GM18861 (cell line): ENCODE measurements at regions not wholly inside any gene's neighbourhood (a gene's known extent, or its start where the extent isn't known, plus 50 kb on each side); places are given as distances from the start of the nearest gene placed in this dataset.
"Not testable (repeated sequence)": the region's sequence is repeated elsewhere in the genome, so short reads cannot be mapped to it uniquely, and the experiment has no call there.

Experiments
- ATAC-seq: cut with Tn5 transposase; IDR thresholded peaks from one replicate; pipeline ENCODE4 v1.9.1; 2021; ENCODE audit not compliant: unreplicated experiment

DNA sequence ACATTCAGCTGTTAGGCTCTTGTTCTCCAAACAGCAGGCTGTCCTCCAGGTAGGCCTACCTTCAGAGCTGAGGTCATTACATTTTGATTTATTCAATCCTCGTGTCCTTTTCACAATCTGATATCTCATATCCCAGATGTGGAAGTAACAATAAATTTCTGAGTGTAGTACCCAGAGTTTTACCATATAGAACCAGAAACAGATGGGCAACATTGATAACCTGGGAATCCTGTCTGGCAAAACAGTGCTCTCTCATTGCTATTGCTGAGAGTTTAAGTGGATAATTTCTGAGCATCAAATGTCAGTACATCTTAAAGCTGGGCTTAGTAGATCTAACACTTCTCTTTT, 1007.8 kb downstream of the REEP3 start:
- ATAC-seq = no peak

DNA sequence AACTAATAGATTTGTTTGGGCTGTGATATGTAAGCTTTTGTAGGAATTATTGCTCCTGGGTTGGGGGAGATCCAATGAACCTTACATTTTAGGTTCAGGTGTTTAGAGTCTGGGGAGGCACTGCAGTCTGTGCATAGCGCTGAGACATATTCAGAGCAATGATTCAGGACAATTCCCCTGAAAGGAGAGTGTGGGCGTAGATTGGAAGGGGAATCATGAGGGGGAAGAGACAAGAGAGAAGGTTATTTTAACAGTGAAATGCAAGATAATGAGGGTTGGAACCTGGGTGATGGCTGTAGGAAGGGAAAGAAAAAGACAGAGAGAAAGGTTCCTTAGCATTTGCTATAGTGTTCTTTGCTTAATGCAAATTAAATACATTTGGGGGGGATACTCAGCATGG, 1013.4 kb downstream of the REEP3 start:
- no peak for ATAC-seq

DNA sequence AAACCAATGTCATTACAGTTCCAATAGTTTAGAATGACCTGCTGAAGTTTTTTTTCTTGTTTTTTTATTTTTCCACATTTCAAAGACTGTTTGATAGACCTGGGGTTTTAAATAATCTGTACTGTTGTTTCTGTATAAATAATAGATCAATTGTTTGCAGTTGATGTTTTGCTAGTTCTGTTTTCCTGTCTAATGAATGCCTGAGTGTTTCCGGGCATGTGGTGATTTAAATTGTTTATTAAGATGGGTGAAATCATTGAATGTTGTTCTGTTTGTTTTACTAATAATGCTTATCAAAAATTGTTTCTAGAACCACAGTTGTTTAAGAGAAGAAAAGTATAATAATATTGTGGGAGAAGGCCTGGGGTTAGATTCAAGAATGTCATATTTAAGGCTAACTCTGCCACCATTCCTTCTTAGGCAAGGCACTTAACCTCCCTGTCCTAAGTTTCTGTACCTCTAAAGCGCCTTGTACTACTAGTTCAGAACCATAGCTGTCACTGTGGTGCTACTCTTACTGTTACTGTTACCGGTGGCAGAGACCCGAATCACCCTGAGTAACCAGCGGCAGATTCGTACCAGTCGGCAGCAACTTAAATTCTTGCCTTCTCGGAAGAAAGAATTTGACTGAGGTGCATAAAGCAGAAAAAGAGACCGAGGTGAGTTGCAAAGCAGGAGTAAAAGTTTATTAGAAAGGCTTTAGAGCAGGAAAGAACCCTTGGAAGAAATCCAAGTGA, 1014.1 kb downstream of the REEP3 start:
- ATAC-seq = no peak

DNA sequence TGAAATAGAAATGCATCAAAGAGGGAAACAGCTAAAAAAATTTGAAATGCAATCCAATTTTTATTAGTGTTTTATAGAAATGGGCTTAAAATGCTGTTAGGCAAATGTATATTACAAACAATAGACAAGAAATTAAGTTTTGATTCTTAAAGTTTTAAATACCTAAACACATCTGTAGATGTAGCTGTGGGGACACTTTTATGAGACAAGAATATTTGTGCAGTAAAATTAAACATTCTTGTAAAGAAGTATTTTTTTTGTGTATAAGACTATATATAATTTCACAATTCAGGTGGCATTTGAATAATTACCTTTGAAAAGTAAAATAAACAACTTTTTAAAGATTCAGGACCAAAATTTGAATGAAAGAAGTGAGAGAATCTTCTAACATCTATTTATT, 1015.9 kb downstream of the REEP3 start:
- no peak for ATAC-seq

DNA sequence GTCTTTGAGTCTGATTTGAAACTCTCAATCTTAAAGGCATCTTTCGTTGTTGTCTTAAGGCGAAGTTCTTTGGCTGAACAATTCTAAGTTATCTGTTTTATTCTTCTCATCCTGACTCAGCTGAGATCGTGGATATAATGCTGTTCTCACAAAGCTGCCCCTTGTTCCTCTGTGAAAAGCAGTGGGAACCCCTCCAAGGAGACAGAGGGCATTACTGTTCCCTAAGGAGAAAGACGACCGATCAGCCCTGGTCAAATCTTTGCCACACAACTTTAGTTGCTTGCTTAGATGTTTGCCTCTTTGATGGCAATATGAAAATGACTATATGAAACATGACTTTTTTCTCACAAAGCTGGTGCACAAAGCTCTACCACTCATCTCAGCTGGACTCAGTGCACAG, 1016.7 kb downstream of the REEP3 start:
- no peak for ATAC-seq

DNA sequence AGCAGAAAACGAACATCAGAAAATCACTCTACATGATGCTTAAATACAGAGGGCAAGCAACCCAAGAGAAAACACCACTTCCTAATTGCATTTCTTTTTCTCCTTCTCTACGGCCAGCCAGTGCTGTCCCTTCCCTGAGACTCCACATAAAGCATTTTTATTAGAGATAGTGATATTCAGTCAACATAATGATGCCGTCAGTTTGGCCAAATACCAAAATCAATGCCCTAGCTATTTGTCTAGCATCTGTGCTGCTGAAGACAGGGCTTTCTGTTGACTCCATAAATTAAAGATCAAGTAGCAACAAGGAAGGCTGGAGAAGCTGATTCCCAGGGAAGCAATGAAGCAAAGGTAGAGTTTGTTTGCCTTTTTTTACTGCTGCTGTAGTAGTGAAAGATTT, 1024.9 kb downstream of the REEP3 start:
- ATAC-seq = no peak

DNA sequence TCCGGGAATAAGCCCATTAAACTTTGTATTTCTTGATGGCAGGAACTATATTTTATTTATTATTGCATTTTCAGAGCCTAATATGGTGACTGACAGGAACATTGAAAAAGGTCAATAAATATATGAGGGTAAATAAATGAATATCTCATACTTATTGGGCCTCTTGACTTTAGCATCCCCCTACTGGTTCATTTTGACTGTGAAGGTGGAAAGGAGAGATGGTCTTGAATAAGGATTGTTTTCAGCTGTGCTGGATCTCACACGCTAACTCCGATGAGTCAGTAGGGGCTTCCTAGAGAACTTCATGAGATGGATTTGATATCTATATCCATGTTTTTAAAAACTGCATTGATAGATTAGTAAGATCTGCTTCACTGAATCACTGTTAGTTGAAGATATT, 1026.0 kb downstream of the REEP3 start:
- ATAC-seq = no peak

DNA sequence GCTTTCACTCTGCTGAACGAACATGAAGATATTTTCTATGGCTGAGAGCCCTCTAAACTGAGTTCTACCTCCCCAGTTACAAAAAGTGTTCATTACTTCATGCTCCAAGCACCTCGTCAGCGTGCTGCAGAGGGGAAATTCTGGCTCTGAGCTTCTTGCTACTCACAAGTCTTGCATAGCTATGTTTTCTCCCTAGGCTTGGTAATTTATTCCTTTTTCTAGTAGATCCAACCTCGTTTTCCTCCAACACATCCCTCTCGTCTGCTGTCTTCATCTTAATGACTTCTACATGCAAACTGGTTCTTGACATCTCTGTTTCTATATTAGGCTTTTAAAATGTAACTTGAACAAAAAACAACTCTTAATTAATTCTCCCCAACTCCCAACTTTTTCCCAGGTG, 1034.5 kb downstream of the REEP3 start:
- ATAC-seq = no peak

DNA sequence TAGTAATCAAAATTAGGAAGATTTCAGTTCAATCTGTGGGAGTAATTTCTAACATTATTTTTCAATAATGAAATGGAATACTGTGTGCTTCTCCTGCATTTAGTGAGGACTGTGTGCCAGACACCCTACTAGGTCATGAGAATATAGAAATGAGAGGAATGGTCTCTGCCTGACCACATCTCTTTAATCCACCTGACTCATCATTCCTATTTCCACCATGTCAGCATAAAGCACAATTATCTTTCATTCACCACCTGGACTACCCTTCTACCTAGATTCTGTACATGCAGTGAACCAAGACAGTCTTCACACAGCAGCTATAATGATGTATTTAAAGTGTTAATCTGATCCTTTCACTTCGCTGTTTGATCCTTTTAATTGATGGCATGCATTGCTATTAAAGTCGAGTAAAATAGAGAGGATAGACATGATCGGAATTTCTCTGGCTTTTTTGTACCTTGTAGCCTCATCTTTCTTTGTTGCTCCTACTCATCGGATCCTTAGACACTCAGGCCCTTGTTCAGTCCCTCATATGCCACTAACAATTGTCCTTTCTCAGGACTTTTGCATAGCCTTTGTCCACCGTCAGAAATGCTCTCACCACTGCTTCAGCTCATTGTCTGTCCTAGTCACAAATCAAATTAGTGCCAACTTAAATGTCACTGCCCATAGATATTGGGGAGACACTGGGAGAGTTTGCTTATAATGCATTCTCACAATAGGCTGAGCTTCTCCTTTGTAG, 1037.1 kb downstream of the REEP3 start:
- no peak for ATAC-seq

DNA sequence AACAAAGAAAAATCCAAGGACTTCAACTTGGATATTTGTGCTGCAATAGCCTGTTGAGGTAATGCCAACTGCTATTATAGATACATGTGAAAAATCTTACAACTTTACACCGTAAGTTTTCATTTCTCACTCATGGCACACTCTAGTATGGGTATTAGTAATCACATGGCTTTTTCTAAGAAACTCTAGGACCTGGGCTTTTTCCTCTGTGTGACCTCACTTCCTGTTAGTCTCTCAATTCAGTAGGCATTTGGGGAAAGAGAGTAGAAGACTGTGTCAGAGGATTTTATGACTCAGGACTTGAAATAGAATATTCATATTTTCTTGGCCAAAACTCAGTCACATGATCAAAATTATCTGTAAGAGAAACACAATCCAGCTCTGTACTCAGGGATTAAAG, 1049.9 kb downstream of the REEP3 start:
- no peak for ATAC-seq

DNA sequence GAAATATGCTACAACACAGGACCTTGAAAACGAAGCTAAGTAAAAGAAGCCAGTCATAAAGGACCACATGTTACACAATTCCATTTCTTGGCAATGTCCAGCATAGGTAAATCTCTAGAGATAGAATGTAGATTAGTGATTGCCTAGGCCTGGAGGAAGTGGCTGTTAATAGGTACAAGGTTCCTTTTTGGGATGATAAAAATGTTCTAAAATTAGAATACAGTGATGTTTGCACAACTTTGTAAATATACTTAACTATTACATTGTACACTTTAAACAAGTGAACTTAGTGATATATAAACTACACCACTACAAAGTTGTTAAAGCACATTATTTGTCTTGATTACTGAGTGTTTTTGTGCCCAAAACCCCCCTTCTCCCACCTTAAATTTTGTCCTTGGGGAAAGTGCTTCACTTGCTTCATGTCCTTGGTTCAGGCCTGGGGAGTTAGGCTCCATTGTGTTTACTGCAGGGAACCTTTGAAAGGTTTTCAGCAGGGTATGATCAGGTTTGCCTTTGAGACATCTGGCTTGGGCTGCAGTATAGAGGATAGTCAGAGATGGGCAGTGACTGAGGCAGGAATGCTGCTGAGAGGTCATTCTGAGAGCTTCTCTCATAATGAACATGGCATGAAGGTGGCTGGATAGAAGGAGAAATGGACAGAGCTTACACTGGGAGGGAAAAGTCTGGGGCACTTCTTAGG, 1052.6 kb downstream of the REEP3 start:
- ATAC-seq = no peak

DNA sequence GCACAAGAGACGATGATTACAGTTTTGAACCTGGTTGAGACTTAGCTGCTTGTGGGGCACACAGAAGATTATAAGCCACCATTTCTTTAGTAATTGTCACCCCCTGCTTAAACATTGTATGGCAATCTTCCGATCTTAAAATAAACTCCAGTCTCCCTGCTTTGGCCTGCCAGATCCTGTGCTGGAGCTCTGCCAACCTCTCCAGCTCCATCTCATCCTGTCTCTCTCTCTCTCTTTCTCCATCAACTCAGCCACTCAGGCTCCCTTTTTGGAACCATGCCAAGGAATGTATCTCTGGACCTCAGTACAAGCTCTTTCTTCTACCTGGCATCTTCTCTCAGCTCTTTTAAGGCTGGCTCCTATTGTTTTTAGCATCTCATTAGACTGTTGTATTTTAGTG, 1053.2 kb downstream of the REEP3 start:
- ATAC-seq = no peak

DNA sequence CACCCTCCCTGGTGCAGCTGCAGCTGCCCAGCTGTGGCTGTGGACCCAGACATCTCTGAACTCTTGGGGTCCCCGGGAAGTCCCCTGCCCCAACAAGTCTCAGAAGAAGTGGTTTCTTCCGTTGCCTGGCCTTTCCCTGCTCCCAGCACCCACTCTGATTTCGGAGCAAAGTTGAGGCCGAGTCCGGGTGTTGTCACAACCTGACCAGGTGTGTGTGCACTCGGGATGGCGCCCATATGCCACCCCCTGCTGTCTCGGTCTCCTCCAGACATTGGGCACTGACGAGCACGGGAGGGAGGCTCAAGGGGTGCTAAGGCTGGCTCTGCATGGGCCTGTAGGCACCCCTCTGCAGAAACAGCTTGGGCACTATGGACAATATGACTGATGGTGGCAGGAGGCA, 1055.3 kb downstream of the REEP3 start:
- ATAC-seq = no peak

DNA sequence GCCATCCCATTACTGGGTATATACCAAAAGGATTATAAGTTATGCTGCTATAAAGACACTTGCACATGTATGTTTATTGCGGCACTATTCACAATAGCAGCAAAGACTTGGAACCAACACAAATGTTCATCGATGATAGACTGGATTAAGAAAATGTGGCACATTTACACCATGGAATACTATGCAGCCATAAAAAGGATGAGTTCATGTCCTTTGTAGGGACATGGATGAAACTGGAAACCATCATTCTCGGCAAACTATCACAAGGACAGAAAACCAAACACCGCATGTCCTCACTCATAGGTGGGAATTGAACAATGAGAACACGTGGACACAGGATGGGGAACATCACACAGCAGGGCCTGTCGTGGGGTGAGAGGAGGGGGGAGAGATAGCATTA, 1057.6 kb downstream of the REEP3 start:
- not testable (repeated sequence) for ATAC-seq

DNA sequence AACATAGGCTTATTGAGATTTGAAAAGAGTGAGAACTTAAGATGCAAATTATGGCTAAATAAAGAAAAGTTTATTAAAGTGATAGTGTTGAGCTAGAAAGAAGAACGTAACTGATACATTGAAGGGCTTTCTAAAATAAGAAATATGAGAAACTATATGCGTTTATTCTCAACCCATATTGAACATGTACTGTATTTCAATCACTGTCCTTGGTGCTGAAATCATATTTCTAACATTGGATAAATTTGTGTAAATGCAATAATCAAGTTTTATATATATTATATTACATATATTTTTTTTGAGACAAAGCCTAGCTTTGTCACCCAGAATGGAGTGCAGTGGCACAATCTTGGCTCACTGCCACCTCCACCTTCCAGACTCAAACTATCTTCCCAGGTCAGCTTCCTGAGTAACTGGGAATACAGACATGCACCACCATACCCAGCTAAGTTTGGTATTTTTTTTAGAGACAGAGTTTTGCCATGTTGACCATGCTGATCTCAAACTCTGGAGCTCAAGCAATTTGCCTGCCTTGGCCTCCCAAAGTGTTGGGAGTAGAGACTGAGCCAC, 1065.8 kb downstream of the REEP3 start:
- ATAC-seq = no peak

DNA sequence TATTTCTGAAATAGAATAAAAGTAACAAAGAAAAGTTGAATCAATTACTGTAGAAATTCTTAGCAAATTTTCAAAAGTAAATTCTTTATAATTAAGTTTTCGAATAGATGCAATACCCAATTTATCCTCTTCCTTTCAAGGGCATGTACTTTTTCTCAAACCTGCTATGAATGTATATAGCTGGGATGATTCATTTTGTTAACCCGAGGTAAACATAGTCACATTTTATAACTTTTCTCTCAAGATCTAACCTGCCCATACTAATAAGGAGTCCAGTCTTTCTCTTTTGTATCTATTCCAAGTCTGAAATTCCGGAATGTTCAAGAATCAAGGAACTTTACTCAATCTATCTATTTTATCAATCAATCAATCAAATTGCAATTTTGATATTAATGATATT, 1072.9 kb downstream of the REEP3 start:
- ATAC-seq = no peak

DNA sequence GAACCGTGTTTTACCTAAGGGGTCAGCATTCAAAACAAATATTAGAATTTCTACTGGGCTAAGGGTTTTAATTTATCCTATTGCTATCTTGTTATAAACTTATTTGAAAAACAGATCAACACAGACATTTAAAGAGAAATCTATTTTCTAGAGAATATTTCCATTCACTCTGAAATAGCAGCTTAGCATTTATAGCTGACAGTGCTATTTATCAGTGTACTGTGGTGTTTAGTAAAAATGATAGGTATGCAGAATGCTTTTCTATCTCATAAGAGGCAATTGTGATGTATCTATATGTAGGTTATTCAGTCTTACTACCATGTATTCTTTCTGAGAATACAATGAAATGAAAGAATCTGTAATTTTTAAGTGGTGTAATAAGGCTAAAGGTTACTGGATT, 1077.4 kb downstream of the REEP3 start:
- ATAC-seq = no peak

DNA sequence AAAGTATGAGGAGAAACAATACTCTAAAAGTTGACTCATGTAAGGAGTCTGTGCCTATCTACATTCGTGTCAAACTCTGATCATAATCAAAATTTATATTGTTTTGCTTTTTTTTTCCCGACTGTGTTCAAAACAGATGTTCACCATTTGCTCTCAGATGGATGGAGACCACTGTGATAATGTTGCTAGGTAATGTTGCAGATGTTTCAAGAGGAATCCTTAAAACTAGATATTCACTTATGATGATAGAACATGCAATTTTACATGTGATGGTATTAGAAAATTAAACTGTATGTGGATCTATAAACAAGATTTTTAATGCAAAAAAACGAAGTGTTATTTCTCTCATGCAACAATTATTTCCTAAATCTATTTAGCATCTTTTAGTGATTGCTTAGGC, 1080.1 kb downstream of the REEP3 start:
- no peak for ATAC-seq

DNA sequence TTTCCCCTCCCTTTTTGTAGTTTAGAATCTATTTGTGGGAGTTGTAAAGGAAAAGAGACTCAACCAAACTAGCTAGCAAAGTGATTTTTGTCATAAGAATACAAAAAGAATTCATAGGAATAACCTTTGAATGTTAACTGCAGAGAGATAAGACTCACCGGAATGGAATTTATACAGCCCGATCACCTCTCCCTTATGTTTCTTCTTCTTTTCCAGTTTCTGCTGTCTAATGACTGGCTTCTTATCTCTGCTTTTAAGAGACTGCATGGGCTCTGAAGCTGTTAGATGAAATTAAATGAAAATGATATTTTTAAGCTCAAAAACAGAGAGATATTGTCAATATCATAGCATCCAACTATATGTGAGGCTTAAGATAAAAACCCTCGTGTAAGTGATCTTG, 1095.9 kb downstream of the REEP3 start:
- ATAC-seq = no peak

DNA sequence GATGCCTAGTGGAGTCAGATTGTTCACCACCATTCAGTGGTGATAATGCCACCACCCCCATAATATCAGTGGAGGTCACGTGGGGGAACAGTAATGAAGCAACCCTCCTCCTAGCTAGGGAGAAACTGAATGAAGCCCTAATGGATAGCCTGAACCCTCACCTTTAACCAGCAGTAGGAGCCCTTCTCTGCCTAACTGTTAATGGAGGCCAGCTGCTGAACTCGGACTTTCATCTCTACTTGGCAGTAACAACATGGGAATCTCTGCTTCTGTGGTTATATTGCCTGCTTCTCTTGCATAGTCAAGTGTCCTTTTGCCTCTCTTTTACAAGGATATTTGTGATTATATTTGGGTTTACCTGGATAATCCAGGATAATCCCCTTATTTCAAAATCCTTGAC, 1097.9 kb downstream of the REEP3 start:
- no peak for ATAC-seq

DNA sequence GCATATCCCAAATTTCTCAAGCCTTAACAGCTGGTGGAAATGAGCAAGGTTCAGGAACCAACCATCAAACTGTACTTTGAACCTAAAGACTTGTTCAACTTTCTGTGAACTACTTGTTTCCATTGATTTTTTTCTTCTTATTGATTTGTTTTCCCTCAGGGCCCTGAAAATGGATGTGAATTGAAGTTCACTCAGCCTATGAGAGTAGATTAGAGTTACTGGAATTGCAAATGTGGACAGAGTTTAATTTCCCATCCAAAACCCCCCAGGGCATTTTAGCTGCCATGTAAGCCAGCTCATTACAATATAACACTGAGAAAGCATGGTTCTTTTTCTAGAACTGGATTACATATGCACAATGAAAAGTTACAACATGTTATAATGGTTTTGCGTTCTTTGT, 1105.7 kb downstream of the REEP3 start:
- no peak for ATAC-seq

DNA sequence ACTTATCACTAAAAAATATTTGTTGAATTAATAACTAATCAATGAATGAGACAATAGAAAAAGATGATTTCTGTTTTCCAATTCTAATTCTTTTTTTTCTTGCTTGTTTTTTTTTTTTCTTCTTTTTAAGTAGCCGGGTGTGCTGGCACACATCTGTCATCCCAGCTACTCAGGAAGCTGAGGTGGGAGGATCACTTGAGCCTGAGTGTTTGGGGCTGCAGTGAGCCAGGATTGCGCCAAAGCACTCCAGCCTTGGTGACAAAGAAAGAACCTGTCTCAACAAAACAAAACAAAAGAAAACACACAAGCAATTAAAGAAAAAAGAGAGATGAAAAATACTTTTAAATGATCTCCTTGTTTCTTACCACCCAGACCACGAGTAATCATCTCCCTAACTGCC, 1109.3 kb downstream of the REEP3 start:
- ATAC-seq = no peak
